GM23338 (cell line): ENCODE measurements at regions not wholly inside any gene's neighbourhood (a gene's known extent, or its start where the extent isn't known, plus 50 kb on each side); places are given as distances from the start of the nearest gene placed in this dataset.

Experiments used
- ATAC-seq: fragments of 200-7000 bp; cut with Tn5 transposase; 3 replicates; pipeline ENCODE4 v1.9.1; 2020
- DNase-seq: peaks from one replicate; pipeline ENCODE4 v3.0.0-alpha.2; 2015; ENCODE audit warnings: low spot score
- H2AFZ ChIP-seq: fragments of 200-600 bp; sonication (generic); 2 replicates; pipeline ENCODE4 v1.8.0; 2016; ENCODE audit warnings: antibody characterized with exemption, mild to moderate bottlenecking, moderate library complexity
- H3F3A ChIP-seq: fragments of 200-600 bp; sonication (generic); replicated peaks from 2 replicates; pipeline ENCODE4 v1.8.0; 2017; ENCODE audit warnings: antibody characterized with exemption, mixed run types, low read depth
- H3K27ac ChIP-seq: fragments of 200-600 bp; sonication (generic); 2 replicates; pipeline ENCODE4 v1.6.1; 2016; ENCODE audit warnings: low read depth
- H3K27me3 ChIP-seq: fragments of 200-600 bp; sonication (generic); 2 replicates; pipeline ENCODE4 v1.8.0; 2016; ENCODE audit warnings: mild to moderate bottlenecking, mixed run types, moderate library complexity; ENCODE audit not compliant: insufficient read depth
- H3K36me3 ChIP-seq: fragments of 200-600 bp; sonication (generic); 2 replicates; pipeline ENCODE4 v1.8.0; 2016; ENCODE audit warnings: mild to moderate bottlenecking; ENCODE audit not compliant: insufficient read depth
- H3K4me1 ChIP-seq: fragments of 200-600 bp; sonication (generic); 2 replicates; pipeline ENCODE4 v1.8.0; 2016; ENCODE audit warnings: mild to moderate bottlenecking, moderate library complexity; ENCODE audit not compliant: insufficient read depth
- H3K4me2 ChIP-seq: fragments of 200-600 bp; sonication (generic); 2 replicates; pipeline ENCODE4 v1.7.1; 2017; ENCODE audit warnings: mixed run types
- H3K4me3 ChIP-seq: fragments of 200-600 bp; sonication (generic); 2 replicates; pipeline ENCODE4 v1.6.1; 2016; ENCODE audit warnings: mixed run types
- H3K79me2 ChIP-seq: fragments of 200-600 bp; sonication (generic); replicated peaks from 2 replicates; pipeline ENCODE4 v1.8.0; 2017; ENCODE audit warnings: mild to moderate bottlenecking; ENCODE audit not compliant: insufficient read depth
- H3K9me2 ChIP-seq: fragments of 200-600 bp; sonication (generic); 2 replicates; pipeline ENCODE4 v1.8.0; 2017; ENCODE audit not compliant: insufficient read depth
- H4K20me1 ChIP-seq: fragments of 200-600 bp; sonication (generic); replicated peaks from 2 replicates; pipeline ENCODE4 v1.8.0; 2017; ENCODE audit warnings: mild to moderate bottlenecking; ENCODE audit not compliant: insufficient read depth
- H3K27ac Mint-ChIP-seq: 2 replicates; pipeline ENCODE4 v1.8.0; 2020; ENCODE audit warnings: inconsistent platforms, mild to moderate bottlenecking, moderate library complexity, mixed read lengths
- H3K27me3 Mint-ChIP-seq: 3 replicates; pipeline ENCODE4 v1.8.0; 2022; ENCODE audit warnings: low read depth, mild to moderate bottlenecking, moderate library complexity, mixed read lengths, inconsistent platforms; ENCODE audit not compliant: insufficient read depth, poor library complexity
- H3K36me3 Mint-ChIP-seq: 3 replicates; pipeline ENCODE4 v1.8.0; 2021; ENCODE audit warnings: low read depth, mild to moderate bottlenecking, inconsistent platforms, moderate library complexity, mixed read lengths
- H3K4me1 Mint-ChIP-seq: 3 replicates; pipeline ENCODE4 v1.8.0; 2020; ENCODE audit warnings: mild to moderate bottlenecking, inconsistent platforms, mixed read lengths
- H3K4me3 Mint-ChIP-seq: 3 replicates; pipeline ENCODE4 v1.8.0; 2021; ENCODE audit warnings: moderate library complexity, mild to moderate bottlenecking, inconsistent platforms, mixed read lengths
- H3K9me3 Mint-ChIP-seq: 3 replicates; pipeline ENCODE4 v1.8.0; 2020; ENCODE audit warnings: moderate library complexity, mild to moderate bottlenecking, inconsistent platforms, mixed read lengths
- CREB1 ChIP-seq: fragments of 250-450 bp; sonication (Bioruptor Pico); IDR thresholded peaks from 2 replicates; pipeline ENCODE4 v1.5.0; 2020; ENCODE audit warnings: low read depth, mild to moderate bottlenecking, moderate library complexity
- CTCF ChIP-seq, 2 experiments: fragments of 200-600 bp in 1 of 2; sonication (generic) in 1 of 2; conservative IDR thresholded peaks; 2 replicates each; pipeline versions ENCODE4 v1.5.1 to v1.6.1; 2016 to 2017; ENCODE audit warnings: antibody characterized with exemption in 2 of 2, low read depth in 2 of 2, mild to moderate bottlenecking in 2 of 2, moderate library complexity in 1 of 2
- ETS1 ChIP-seq: IDR thresholded peaks from 2 replicates; pipeline ENCODE4 v1.6.1; 2016; ENCODE audit warnings: antibody characterized with exemption
- EZH2 ChIP-seq: fragments of 200-600 bp; sonication (generic); IDR thresholded peaks from one replicate; pipeline ENCODE4 v1.8.0; 2017; ENCODE audit warnings: antibody characterized with exemption, mild to moderate bottlenecking, low read depth; ENCODE audit not compliant: unreplicated experiment
- EZH2phosphoT487 ChIP-seq: fragments of 200-600 bp; sonication (generic); IDR thresholded peaks from one replicate; pipeline ENCODE4 v1.8.1; 2018; ENCODE audit warnings: antibody characterized with exemption; ENCODE audit not compliant: unreplicated experiment
- JUNB ChIP-seq: IDR thresholded peaks from one replicate; pipeline ENCODE4 v1.6.1; 2016; ENCODE audit warnings: antibody characterized with exemption; ENCODE audit not compliant: unreplicated experiment
- NANOG ChIP-seq: IDR thresholded peaks from 2 replicates; pipeline ENCODE4 v1.6.1; 2016; ENCODE audit warnings: antibody characterized with exemption, borderline replicate concordance
- POLR2AphosphoS5 ChIP-seq: IDR thresholded peaks from 2 replicates; pipeline ENCODE4 v1.6.1; 2016; ENCODE audit warnings: antibody characterized with exemption, low read depth
- STAT1 ChIP-seq: IDR thresholded peaks from one replicate; pipeline ENCODE4 v1.6.1; 2016; ENCODE audit warnings: antibody characterized with exemption; ENCODE audit not compliant: unreplicated experiment
- ZNF114 ChIP-seq: fragments of 250-450 bp; sonication (Bioruptor Pico); IDR thresholded peaks from 2 replicates; pipeline ENCODE4 v1.5.0; 2020; ENCODE audit warnings: mild to moderate bottlenecking, moderate library complexity
- ZNF331 ChIP-seq: fragments of 250-450 bp; sonication (Bioruptor Pico); IDR thresholded peaks from 2 replicates; pipeline ENCODE4 v1.5.0; 2020; ENCODE audit warnings: low read depth, mild to moderate bottlenecking, moderate library complexity
- TF ChIP-seq, protein P1 (sequence below): IDR thresholded peaks from one replicate; pipeline ENCODE4 v1.6.1; 2018; ENCODE audit warnings: antibody characterized with exemption; ENCODE audit not compliant: unreplicated experiment
- TF ChIP-seq, protein P2 (sequence below): fragments of 250-450 bp; sonication (Bioruptor Pico); IDR thresholded peaks from 2 replicates; pipeline ENCODE4 v1.5.0; 2020; ENCODE audit warnings: mild to moderate bottlenecking, moderate library complexity

DNA sequence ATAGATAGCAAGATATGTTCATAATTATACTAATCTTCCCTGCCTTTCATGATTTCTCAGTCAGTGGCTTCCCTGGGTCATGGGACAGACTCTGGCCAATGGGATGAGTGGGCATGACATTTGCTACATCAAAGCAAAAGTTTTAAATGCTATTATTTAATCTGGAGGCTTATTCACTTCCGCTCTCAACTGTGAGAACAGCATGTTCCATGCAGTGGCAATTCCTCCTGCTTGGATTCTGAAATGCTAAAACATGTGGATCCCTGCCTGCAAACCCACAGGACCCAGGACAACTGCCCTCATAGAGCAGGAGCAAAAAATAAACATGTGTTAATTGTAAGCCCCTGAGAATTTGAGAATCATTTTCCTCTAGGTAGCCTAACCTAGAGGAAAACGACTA is 1412.4 kb upstream of the CELF2 start:
- H3F3A ChIP-seq: no peaks in the 10 kb centered on the region
- Mint-ChIP-seq H3K27ac (peak overlapping the region; percentile 26; the same call in 1 of the 2 replicates), H3K27me3 (no peaks in the 10 kb centered on the region), H3K36me3 (no peaks in the 10 kb centered on the region), H3K9me3 (no peaks in the 10 kb centered on the region), H3K4me1 (peaks cover 21% of the 10 kb centered on the region), H3K4me3 (no peak overlapping the region)
- no peaks in the 10 kb centered on the region for H3K9me2 ChIP-seq
- no peak overlapping the region for H3K27ac ChIP-seq
- no peaks in the 10 kb centered on the region for H3K27me3 ChIP-seq
- H2AFZ ChIP-seq: no peak overlapping the region
- H3K36me3 ChIP-seq: no peaks in the 10 kb centered on the region
- no peak for ATAC-seq
- no peaks in the 10 kb centered on the region for H3K79me2 ChIP-seq
- TF ChIP-seq NANOG: no peak
- TF ChIP-seq JUNB: no peak
- no peak for TF ChIP-seq EZH2
- no peak for TF ChIP-seq CTCF (conservative IDR thresholded peaks at IDR 0.05; ENCODE audit: low read depth in 2 of 2)
- no peak for TF ChIP-seq ZNF331 (CRISPR knock-in tag)
- no peak for TF ChIP-seq STAT1
- TF ChIP-seq ZNF114: no peak
- TF ChIP-seq CREB1 (CRISPR knock-in tag): no peak
- TF ChIP-seq POLR2AphosphoS5: no peak
- no peak for TF ChIP-seq EZH2phosphoT487
- TF ChIP-seq, protein P1, sequence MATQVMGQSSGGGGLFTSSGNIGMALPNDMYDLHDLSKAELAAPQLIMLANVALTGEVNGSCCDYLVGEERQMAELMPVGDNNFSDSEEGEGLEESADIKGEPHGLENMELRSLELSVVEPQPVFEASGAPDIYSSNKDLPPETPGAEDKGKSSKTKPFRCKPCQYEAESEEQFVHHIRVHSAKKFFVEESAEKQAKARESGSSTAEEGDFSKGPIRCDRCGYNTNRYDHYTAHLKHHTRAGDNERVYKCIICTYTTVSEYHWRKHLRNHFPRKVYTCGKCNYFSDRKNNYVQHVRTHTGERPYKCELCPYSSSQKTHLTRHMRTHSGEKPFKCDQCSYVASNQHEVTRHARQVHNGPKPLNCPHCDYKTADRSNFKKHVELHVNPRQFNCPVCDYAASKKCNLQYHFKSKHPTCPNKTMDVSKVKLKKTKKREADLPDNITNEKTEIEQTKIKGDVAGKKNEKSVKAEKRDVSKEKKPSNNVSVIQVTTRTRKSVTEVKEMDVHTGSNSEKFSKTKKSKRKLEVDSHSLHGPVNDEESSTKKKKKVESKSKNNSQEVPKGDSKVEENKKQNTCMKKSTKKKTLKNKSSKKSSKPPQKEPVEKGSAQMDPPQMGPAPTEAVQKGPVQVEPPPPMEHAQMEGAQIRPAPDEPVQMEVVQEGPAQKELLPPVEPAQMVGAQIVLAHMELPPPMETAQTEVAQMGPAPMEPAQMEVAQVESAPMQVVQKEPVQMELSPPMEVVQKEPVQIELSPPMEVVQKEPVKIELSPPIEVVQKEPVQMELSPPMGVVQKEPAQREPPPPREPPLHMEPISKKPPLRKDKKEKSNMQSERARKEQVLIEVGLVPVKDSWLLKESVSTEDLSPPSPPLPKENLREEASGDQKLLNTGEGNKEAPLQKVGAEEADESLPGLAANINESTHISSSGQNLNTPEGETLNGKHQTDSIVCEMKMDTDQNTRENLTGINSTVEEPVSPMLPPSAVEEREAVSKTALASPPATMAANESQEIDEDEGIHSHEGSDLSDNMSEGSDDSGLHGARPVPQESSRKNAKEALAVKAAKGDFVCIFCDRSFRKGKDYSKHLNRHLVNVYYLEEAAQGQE: no peak
- no peak for TF ChIP-seq ETS1
- TF ChIP-seq, protein P2, sequence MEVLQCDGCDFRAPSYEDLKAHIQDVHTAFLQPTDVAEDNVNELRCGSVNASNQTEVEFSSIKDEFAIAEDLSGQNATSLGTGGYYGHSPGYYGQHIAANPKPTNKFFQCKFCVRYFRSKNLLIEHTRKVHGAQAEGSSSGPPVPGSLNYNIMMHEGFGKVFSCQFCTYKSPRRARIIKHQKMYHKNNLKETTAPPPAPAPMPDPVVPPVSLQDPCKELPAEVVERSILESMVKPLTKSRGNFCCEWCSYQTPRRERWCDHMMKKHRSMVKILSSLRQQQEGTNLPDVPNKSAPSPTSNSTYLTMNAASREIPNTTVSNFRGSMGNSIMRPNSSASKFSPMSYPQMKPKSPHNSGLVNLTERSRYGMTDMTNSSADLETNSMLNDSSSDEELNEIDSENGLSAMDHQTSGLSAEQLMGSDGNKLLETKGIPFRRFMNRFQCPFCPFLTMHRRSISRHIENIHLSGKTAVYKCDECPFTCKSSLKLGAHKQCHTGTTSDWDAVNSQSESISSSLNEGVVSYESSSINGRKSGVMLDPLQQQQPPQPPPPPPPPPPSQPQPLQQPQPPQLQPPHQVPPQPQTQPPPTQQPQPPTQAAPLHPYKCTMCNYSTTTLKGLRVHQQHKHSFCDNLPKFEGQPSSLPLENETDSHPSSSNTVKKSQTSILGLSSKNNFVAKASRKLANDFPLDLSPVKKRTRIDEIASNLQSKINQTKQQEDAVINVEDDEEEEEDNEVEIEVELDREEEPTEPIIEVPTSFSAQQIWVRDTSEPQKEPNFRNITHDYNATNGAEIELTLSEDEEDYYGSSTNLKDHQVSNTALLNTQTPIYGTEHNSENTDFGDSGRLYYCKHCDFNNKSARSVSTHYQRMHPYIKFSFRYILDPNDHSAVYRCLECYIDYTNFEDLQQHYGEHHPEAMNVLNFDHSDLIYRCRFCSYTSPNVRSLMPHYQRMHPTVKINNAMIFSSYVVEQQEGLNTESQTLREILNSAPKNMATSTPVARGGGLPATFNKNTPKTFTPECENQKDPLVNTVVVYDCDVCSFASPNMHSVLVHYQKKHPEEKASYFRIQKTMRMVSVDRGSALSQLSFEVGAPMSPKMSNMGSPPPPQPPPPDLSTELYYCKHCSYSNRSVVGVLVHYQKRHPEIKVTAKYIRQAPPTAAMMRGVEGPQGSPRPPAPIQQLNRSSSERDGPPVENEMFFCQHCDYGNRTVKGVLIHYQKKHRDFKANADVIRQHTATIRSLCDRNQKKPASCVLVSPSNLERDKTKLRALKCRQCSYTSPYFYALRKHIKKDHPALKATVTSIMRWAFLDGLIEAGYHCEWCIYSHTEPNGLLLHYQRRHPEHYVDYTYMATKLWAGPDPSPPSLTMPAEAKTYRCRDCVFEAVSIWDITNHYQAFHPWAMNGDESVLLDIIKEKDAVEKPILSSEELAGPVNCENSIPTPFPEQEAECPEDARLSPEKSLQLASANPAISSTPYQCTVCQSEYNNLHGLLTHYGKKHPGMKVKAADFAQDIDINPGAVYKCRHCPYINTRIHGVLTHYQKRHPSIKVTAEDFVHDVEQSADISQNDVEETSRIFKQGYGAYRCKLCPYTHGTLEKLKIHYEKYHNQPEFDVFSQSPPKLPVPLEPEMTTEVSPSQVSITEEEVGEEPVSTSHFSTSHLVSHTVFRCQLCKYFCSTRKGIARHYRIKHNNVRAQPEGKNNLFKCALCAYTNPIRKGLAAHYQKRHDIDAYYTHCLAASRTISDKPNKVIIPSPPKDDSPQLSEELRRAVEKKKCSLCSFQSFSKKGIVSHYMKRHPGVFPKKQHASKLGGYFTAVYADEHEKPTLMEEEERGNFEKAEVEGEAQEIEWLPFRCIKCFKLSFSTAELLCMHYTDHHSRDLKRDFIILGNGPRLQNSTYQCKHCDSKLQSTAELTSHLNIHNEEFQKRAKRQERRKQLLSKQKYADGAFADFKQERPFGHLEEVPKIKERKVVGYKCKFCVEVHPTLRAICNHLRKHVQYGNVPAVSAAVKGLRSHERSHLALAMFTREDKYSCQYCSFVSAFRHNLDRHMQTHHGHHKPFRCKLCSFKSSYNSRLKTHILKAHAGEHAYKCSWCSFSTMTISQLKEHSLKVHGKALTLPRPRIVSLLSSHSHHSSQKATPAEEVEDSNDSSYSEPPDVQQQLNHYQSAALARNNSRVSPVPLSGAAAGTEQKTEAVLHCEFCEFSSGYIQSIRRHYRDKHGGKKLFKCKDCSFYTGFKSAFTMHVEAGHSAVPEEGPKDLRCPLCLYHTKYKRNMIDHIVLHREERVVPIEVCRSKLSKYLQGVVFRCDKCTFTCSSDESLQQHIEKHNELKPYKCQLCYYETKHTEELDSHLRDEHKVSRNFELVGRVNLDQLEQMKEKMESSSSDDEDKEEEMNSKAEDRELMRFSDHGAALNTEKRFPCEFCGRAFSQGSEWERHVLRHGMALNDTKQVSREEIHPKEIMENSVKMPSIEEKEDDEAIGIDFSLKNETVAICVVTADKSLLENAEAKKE (CRISPR knock-in tag): no peak
- no peaks in the 10 kb centered on the region for H4K20me1 ChIP-seq
- H3K4me2 ChIP-seq: peak overlapping the region; percentile 41; the same call in 1 of the 2 replicates
- no peak overlapping the region for H3K4me3 ChIP-seq
- peaks cover 10% of the 10 kb centered on the region for H3K4me1 ChIP-seq
- no peak for DNase-seq
